ENCODE measurements at regions not wholly inside any gene's neighbourhood (a gene's known extent, or its start where the extent isn't known, plus 50 kb on each side); places are given as distances from the start of the nearest gene placed in this dataset.

DNA sequence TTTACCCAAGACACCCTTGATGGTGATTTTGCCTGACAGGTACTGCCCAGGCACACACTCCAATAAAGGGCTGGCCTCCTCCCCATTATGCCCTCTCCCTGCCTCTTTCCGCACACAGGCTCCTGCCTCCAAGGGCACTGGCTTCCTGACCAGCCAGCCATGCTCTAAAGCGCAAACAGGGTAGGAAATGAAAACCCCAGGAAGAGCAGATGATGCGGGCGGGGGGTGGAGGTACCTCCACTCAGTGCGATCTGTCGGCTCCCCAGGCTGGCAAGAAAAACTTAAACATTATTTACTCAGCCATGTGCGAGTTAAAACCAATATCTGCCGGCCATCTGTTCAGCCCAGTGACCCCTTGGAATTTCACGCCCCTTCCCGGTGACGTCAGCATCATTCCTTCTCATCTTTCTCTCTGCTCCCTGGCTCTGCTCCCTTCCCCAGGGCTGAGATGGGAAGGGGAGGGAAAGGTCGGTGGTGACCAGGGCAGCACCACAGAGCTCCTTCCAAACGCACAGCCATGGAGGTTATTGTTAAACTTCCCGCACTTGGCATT, 262.5 kb downstream of the CBLN1 start:
- DNase-seq, result peak in 1 of 2 donors; percentile 39
- Histone ChIP-seq H3K27ac (ENCODE audit: low read length) (no peak overlapping the region), H3K27me3 (ENCODE audit: control insufficient read depth, insufficient read depth, low read length) (peaks cover 20% of the 10 kb centered on the region), H3K36me3 (ENCODE audit: control insufficient read depth, insufficient read depth, low read length) (no peaks in the 10 kb centered on the region), H3K4me3 (ENCODE audit: low read length) (no peak overlapping the region), H3K4me1 (ENCODE audit: control insufficient read depth, insufficient read depth, low read length) (no peaks in the 10 kb centered on the region), H3K9me3 (ENCODE audit: control insufficient read depth, low read depth, low read length) (no peaks in the 10 kb centered on the region)
- no CpG with 5 or more reads among the region's 14 CpGs for WGBS (ENCODE audit: insufficient coverage, low lambda C conversion rate)

DNA sequence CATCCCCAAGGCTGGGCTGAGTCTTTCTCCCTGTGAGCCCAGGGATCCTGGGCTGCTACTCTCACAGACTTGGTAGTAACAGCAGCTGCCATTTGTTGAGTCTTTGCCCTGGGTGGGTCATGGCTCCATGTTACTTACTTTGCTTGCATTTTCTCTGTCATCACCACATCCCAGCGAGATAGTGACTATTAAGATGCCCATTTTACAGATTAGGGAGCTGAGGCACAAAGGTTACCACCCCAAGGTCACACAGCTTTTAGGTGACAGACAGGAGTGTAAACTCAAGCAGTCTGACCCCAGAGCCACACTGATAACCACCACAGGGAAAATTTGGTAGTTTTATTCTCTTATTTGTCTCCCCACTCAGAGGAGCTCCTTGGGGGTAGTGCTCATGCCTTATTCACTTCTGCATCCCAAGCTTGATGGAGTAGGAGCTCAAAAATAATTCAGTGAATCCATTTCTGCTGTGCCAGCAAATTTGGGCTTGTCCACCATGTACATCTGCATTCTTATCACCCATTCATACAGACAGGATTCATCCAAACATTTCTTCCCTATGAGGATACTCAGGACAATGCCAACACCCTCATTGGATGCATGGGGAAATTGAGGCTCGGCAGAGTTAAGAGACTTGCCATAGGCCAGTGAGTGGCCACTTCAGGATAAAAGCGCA, 263.2 kb downstream of the CBLN1 start:
- WGBS (ENCODE audit: insufficient coverage, low lambda C conversion rate), result no CpG with 5 or more reads among the region's 3 CpGs
- DNase-seq, result no peak
- peaks cover 20% of the 10 kb centered on the region for H3K27me3 ChIP-seq (ENCODE audit: control insufficient read depth, insufficient read depth, low read length)
- no peaks in the 10 kb centered on the region for H3K4me1 ChIP-seq (ENCODE audit: control insufficient read depth, insufficient read depth, low read length)
- no peaks in the 10 kb centered on the region for H3K9me3 ChIP-seq (ENCODE audit: control insufficient read depth, low read depth, low read length)
- H3K27ac ChIP-seq (ENCODE audit: low read length), result no peak overlapping the region
- H3K4me3 ChIP-seq (ENCODE audit: low read length), result no peak overlapping the region
- H3K36me3 ChIP-seq (ENCODE audit: control insufficient read depth, insufficient read depth, low read length), result no peaks in the 10 kb centered on the region

DNA sequence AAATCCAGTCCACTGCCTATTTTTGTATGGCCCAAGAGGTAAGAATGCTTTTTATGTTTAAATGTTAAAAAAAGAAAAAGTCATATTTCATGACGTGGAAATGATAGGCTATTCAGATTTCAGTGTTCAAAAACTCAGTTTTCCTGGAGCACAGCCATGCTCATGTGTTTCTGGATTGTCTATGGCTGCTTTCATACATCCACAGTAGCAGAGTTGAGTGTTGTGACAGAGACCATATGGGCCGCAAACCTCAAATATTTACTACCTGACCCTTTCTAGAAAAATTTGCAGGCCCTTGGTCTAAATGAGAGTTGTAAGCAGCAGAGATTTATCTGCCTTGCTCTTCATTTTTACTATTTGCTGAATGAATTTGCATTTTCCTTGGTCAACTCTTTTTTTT, 264.1 kb downstream of the CBLN1 start:
- H3K27ac ChIP-seq (ENCODE audit: low read length), result no peak overlapping the region
- no peaks in the 10 kb centered on the region for H3K9me3 ChIP-seq (ENCODE audit: control insufficient read depth, low read depth, low read length)
- H3K36me3 ChIP-seq (ENCODE audit: control insufficient read depth, insufficient read depth, low read length), result no peaks in the 10 kb centered on the region
- no CpG with 5 or more reads among the region's 2 CpGs for WGBS (ENCODE audit: insufficient coverage, low lambda C conversion rate)
- no peaks in the 10 kb centered on the region for H3K4me1 ChIP-seq (ENCODE audit: control insufficient read depth, insufficient read depth, low read length)
- no peak overlapping the region for H3K4me3 ChIP-seq (ENCODE audit: low read length)
- peaks cover 20% of the 10 kb centered on the region for H3K27me3 ChIP-seq (ENCODE audit: control insufficient read depth, insufficient read depth, low read length)
- no peak for DNase-seq

DNA sequence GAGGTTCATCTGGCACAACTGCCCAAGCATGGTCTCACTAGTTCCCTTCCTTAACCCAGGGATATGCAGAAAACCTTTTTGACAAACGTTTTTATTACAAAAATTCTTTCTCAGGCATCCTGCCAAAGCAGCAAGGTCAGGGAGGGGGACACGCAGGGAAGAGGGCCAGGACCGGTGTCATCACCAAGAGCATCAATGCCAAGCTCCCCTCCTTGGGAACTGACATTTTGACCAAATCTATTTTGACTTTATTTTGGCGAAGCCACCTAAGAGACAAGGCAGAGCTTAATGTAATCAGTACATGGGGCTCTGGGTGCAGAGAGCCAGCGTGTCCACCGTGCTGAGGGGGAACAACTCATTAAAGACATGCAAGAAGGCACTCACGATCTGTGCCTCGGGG, 265.2 kb downstream of the CBLN1 start:
- Histone ChIP-seq H3K36me3 (ENCODE audit: control insufficient read depth, insufficient read depth, low read length) (no peaks in the 10 kb centered on the region), H3K9me3 (ENCODE audit: control insufficient read depth, low read depth, low read length) (no peaks in the 10 kb centered on the region), H3K27ac (ENCODE audit: low read length) (no peak overlapping the region), H3K27me3 (ENCODE audit: control insufficient read depth, insufficient read depth, low read length) (peaks cover 18% of the 10 kb centered on the region), H3K4me3 (ENCODE audit: low read length) (no peak overlapping the region), H3K4me1 (ENCODE audit: control insufficient read depth, insufficient read depth, low read length) (no peaks in the 10 kb centered on the region)
- WGBS (ENCODE audit: insufficient coverage, low lambda C conversion rate), result no CpG with 5 or more reads among the region's 8 CpGs
- DNase-seq, result no peak

DNA sequence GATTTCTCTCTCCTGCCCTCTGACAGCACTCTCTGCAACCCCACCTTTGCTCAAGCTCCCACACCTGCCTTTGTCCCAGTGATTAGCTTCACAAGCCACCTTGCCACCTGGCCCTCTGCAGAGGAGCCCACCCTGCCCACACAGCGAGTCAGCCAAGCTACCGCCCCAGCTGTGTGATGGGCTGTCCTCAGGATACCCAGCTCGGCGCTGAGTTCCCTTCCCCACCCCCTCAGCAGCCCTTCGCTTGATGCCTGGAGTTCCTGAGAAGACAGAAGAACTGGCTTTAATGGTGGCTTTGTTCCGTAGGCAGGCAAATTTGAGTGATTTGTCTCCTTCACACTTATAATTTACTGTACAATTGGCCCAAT, 266.4 kb downstream of the CBLN1 start:
- Histone ChIP-seq H3K4me3 (ENCODE audit: low read length) (no peak overlapping the region), H3K9me3 (ENCODE audit: control insufficient read depth, low read depth, low read length) (no peaks in the 10 kb centered on the region), H3K27ac (ENCODE audit: low read length) (no peak overlapping the region), H3K27me3 (ENCODE audit: control insufficient read depth, insufficient read depth, low read length) (peaks cover 10% of the 10 kb centered on the region), H3K4me1 (ENCODE audit: control insufficient read depth, insufficient read depth, low read length) (no peaks in the 10 kb centered on the region), H3K36me3 (ENCODE audit: control insufficient read depth, insufficient read depth, low read length) (no peaks in the 10 kb centered on the region)
- no peak for DNase-seq
- no CpG with 5 or more reads among the region's 6 CpGs for WGBS (ENCODE audit: insufficient coverage, low lambda C conversion rate)

DNA sequence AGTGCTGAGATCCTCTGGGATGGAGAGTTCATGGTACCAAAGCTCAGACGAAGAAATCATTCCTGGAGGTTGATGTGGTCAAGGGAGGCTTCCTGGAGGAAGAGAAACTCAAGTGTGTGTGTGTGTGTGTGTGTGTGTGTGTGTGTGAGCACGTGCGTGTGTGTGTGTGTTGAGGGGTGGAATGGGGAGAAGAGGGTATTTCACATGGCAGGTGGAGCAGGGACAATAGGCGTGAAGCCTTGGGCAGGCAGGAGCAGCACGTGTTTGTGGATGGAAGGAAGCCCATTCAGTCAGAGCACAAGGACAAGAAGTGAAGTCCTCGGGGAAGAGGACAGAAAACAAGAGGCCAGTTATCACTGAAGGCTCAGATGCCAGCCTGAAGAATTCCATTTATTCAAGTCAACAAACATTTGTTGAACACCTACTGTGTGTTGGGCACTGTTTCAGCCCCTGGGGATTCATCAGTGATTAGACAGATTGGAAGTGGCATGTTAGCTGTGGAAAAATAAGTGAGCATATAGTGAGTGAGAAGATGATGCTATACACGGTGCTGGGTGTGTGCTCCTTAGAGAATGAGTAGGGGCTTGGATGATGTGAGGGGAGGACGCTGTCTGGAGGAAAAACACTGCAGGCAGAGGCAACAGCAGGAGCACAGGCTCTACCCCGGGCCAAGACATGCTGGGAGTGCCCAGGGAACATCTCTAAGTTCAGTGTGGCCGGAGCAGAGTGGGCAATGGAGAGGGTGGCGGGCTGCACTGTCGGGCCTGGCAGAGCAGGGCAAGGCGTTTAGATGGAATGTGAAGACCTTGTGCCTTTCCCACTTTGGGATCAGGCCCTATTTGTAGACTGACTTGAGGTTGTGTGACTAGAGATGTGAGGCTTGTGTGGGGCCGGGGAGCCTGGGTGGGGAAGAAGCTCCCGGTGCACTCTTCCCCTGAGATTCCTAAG, 267.1 kb downstream of the CBLN1 start:
- Histone ChIP-seq H3K4me3 (ENCODE audit: low read length) (no peak overlapping the region), H3K4me1 (ENCODE audit: control insufficient read depth, insufficient read depth, low read length) (no peaks in the 10 kb centered on the region), H3K27ac (ENCODE audit: low read length) (no peak overlapping the region), H3K9me3 (ENCODE audit: control insufficient read depth, low read depth, low read length) (no peaks in the 10 kb centered on the region), H3K36me3 (ENCODE audit: control insufficient read depth, insufficient read depth, low read length) (no peaks in the 10 kb centered on the region), H3K27me3 (ENCODE audit: control insufficient read depth, insufficient read depth, low read length) (peaks cover 4% of the 10 kb centered on the region)
- DNase-seq, result no peak
- 92% methylated on average over 2 of the region's 15 CpGs for WGBS (ENCODE audit: insufficient coverage, low lambda C conversion rate)

DNA sequence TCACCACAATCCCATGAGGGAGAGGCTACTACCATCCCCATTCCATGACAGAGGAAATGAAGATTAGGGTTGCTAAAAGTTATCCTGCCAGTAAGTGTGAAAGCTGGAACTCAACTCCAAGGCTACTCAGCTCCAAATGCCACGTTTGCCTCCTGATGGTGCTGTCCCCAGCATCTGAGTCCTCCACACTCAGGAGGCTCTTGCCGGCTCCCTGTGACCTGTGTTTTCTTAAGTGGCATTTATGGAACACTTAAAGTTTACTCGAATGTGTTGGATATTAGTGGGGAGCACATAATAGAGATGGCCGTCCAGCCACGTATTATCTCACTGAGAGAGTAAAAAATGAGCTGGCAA, 267.9 kb downstream of the CBLN1 start:
- Histone ChIP-seq H3K27ac (ENCODE audit: low read length) (no peak overlapping the region), H3K36me3 (ENCODE audit: control insufficient read depth, insufficient read depth, low read length) (no peaks in the 10 kb centered on the region)
- no CpG with 5 or more reads among the region's 5 CpGs for WGBS (ENCODE audit: insufficient coverage, low lambda C conversion rate)

DNA sequence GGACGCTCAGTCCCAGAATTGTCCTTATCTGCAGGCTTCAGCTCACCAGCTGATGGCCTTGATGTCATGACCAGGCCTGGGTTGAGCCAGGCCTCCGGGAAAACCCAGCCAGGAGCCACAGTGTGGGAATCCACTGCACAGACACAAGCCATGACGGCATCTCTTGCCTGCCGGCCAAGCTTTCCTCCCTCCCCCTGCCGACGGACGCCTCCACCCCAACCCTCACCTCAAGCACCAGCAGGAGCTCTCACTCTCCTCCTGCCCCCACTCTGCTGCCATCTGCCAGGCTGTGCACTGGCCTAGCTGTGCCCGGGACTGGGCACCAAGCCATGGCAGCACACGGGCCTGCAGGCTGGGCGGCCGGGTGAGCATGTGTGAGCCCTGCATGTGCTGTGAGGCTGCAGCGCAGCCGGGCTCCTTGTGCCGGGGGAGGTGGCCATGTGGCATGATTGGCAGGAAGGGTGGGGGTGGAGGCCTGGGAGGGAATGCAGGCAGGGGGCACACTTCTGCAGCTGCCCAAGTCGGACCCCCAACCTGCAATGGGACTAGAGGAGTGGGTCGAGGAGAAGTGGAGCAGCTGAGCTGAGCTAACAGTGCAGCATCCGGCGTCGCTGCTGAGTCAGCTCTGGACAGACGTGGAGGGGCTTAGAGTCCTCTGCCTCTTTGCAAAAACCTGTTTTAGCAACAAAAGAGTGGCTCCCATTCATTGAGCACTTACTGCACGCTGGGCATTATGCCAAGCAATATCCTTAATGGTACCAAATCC, 268.5 kb downstream of the CBLN1 start:
- Histone ChIP-seq H3K4me3 (ENCODE audit: low read length) (no peak overlapping the region), H3K9me3 (ENCODE audit: control insufficient read depth, low read depth, low read length) (no peaks in the 10 kb centered on the region), H3K4me1 (ENCODE audit: control insufficient read depth, insufficient read depth, low read length) (no peaks in the 10 kb centered on the region), H3K36me3 (ENCODE audit: control insufficient read depth, insufficient read depth, low read length) (no peaks in the 10 kb centered on the region), H3K27ac (ENCODE audit: low read length) (no peak overlapping the region), H3K27me3 (ENCODE audit: control insufficient read depth, insufficient read depth, low read length) (no peaks in the 10 kb centered on the region)
- DNase-seq, result no peak
- WGBS (ENCODE audit: insufficient coverage, low lambda C conversion rate), result 60% methylated on average over 1 of the region's 21 CpGs

More for the DNA sequence above, 267.9 kb downstream of the CBLN1 start:
- Histone ChIP-seq H3K4me1 (ENCODE audit: control insufficient read depth, insufficient read depth, low read length) (no peaks in the 10 kb centered on the region), H3K9me3 (ENCODE audit: control insufficient read depth, low read depth, low read length) (no peaks in the 10 kb centered on the region), H3K27me3 (ENCODE audit: control insufficient read depth, insufficient read depth, low read length) (no peaks in the 10 kb centered on the region), H3K4me3 (ENCODE audit: low read length) (no peak overlapping the region)
- no peak for DNase-seq

DNA sequence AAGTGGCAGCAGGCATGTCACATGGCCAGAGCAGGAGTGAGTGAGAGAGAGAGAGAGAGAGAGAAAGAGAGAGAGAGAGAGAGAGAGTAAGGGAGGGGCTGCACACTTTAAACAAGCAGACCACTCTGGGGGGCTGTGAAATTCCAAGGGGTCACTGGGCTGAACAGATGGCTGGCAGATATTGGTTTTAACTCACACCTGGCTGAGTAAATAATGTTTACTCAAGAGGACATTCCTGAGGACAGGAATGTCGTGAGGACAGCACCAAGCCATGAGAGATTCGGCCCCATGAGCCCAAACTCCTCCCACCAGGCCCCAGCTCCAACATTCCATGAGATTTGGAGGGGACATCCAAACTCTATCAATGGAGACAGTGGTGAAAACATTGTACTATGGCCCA, 269.7 kb downstream of the CBLN1 start:
- no peaks in the 10 kb centered on the region for H3K27me3 ChIP-seq (ENCODE audit: control insufficient read depth, insufficient read depth, low read length)
- no peak overlapping the region for H3K4me3 ChIP-seq (ENCODE audit: low read length)
- no peaks in the 10 kb centered on the region for H3K9me3 ChIP-seq (ENCODE audit: control insufficient read depth, low read depth, low read length)
- H3K27ac ChIP-seq (ENCODE audit: low read length), result no peak overlapping the region
- WGBS (ENCODE audit: insufficient coverage, low lambda C conversion rate), result no CpG with 5 or more reads among the region's 2 CpGs
- DNase-seq, result no peak
- no peaks in the 10 kb centered on the region for H3K36me3 ChIP-seq (ENCODE audit: control insufficient read depth, insufficient read depth, low read length)
- H3K4me1 ChIP-seq (ENCODE audit: control insufficient read depth, insufficient read depth, low read length), result no peaks in the 10 kb centered on the region

DNA sequence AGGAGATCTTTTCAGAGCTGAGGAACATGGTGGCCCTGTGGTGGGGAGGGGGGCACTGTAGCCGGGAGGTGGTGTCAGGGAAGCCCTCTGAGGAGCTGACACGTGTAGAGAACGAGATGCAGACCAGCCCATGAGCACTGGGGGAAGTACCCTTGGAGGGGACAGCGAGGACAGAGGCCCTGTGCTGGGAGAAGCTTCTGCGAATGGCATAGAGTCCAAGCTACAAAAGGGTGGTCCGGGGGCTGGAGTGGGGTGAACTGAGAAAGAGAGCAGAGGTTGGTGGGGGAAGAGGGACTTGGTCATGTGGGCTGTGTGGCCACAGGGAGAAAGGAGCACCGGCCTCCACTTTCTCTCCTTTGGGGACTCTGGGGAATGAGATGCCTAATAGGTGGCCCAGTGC, 270.8 kb downstream of the CBLN1 start:
- H3K27me3 ChIP-seq (ENCODE audit: control insufficient read depth, insufficient read depth, low read length), result no peaks in the 10 kb centered on the region
- no peaks in the 10 kb centered on the region for H3K4me1 ChIP-seq (ENCODE audit: control insufficient read depth, insufficient read depth, low read length)
- no peak overlapping the region for H3K4me3 ChIP-seq (ENCODE audit: low read length)
- no peak overlapping the region for H3K27ac ChIP-seq (ENCODE audit: low read length)
- H3K9me3 ChIP-seq (ENCODE audit: control insufficient read depth, low read depth, low read length), result no peaks in the 10 kb centered on the region
- 72% methylated on average over 3 of the region's 7 CpGs for WGBS (ENCODE audit: insufficient coverage, low lambda C conversion rate)
- no peak for DNase-seq
- no peaks in the 10 kb centered on the region for H3K36me3 ChIP-seq (ENCODE audit: control insufficient read depth, insufficient read depth, low read length)

Data from large intestine (tissue), 3 donors.